ENCODE measurements at regions not wholly inside any gene's neighbourhood (a gene's known extent, or its start where the extent isn't known, plus 50 kb on each side); places are given as distances from the start of the nearest gene placed in this dataset.

GRCh38 chr10:3439183-3439582 lies 266.6 kb upstream of the PITRM1 start:
- Mint-ChIP-seq H3K27ac (no peak overlapping the region), H3K27me3 (peaks cover 5% of the 10 kb centered on the region)
- ATAC-seq (ENCODE audit: low read depth), result no peak

GRCh38 chr10:3438606-3439005 lies 266.0 kb upstream of the PITRM1 start:
- ATAC-seq (ENCODE audit: low read depth), result no peak
- peaks cover 2% of the 10 kb centered on the region for H3K36me3 Mint-ChIP-seq
- no peak for DNase-seq (ENCODE audit: low spot score in 2 of 2)

More at GRCh38 chr10:3439183-3439582, 266.6 kb upstream of the PITRM1 start:
- Mint-ChIP-seq H3K9me3 (peaks cover 3% of the 10 kb centered on the region), H3K36me3 (peaks cover 2% of the 10 kb centered on the region), H3K4me3 (no peak overlapping the region), H3K4me1 (no peaks in the 10 kb centered on the region)
- no peak for DNase-seq (ENCODE audit: low spot score in 2 of 2)

GRCh38 chr10:3435671-3436070 lies 263.1 kb upstream of the PITRM1 start:
- Mint-ChIP-seq H3K4me1 (peaks cover 4% of the 10 kb centered on the region), H3K4me3 (no peak overlapping the region), H3K9me3 (peaks cover 7% of the 10 kb centered on the region), H3K36me3 (peaks cover 2% of the 10 kb centered on the region), H3K27ac (no peak overlapping the region), H3K27me3 (peaks cover 5% of the 10 kb centered on the region)
- no peak for DNase-seq (ENCODE audit: low spot score in 2 of 2)
- ATAC-seq (ENCODE audit: low read depth), result no peak

More at GRCh38 chr10:3438606-3439005, 266.0 kb upstream of the PITRM1 start:
- H3K27ac Mint-ChIP-seq, result no peak overlapping the region
- no peak overlapping the region for H3K4me3 Mint-ChIP-seq
- peaks cover 5% of the 10 kb centered on the region for H3K27me3 Mint-ChIP-seq
- H3K9me3 Mint-ChIP-seq, result peaks cover 3% of the 10 kb centered on the region
- no peaks in the 10 kb centered on the region for H3K4me1 Mint-ChIP-seq

- Mint-ChIP-seq H3K4me1 (peaks cover 7% of the 10 kb centered on the region), H3K4me3 (no peak overlapping the region), H3K27ac (no peak overlapping the region), H3K36me3 (no peaks in the 10 kb centered on the region), H3K9me3 (peaks cover 8% of the 10 kb centered on the region), H3K27me3 (peaks cover 5% of the 10 kb centered on the region)
- ATAC-seq (ENCODE audit: low read depth), result no peak
- DNase-seq (ENCODE audit: low spot score in 2 of 2), result no peak
These were observed 261.4 kb upstream of the PITRM1 start for GRCh38 chr10:3433988-3434387.

GRCh38 chr10:3433131-3433530 lies 260.5 kb upstream of the PITRM1 start:
- Mint-ChIP-seq H3K36me3 (no peaks in the 10 kb centered on the region), H3K4me1 (peaks cover 7% of the 10 kb centered on the region), H3K27me3 (peaks cover 5% of the 10 kb centered on the region), H3K9me3 (peaks cover 8% of the 10 kb centered on the region), H3K27ac (no peak overlapping the region), H3K4me3 (no peak overlapping the region)
- no peak for DNase-seq (ENCODE audit: low spot score in 2 of 2)
- no peak for ATAC-seq (ENCODE audit: low read depth)

- ATAC-seq (ENCODE audit: low read depth), result no peak
- Mint-ChIP-seq H3K36me3 (no peaks in the 10 kb centered on the region), H3K4me1 (peaks cover 7% of the 10 kb centered on the region), H3K4me3 (no peak overlapping the region), H3K9me3 (peaks cover 8% of the 10 kb centered on the region), H3K27ac (no peak overlapping the region), H3K27me3 (peaks cover 5% of the 10 kb centered on the region)
- DNase-seq (ENCODE audit: low spot score in 2 of 2), result no peak
These were observed 259.7 kb upstream of the PITRM1 start for GRCh38 chr10:3432081-3432825.

GRCh38 chr10:3430501-3430900 lies 257.9 kb upstream of the PITRM1 start:
- Mint-ChIP-seq H3K4me1 (peaks cover 7% of the 10 kb centered on the region), H3K36me3 (no peaks in the 10 kb centered on the region), H3K27me3 (peaks cover under 1% of the 10 kb centered on the region), H3K9me3 (peaks cover 8% of the 10 kb centered on the region), H3K27ac (no peak overlapping the region), H3K4me3 (no peak overlapping the region)
- DNase-seq (ENCODE audit: low spot score in 2 of 2) (no peak), ATAC-seq (ENCODE audit: low read depth) (no peak)

- no peak for DNase-seq (ENCODE audit: low spot score in 2 of 2)
- Mint-ChIP-seq H3K27me3 (peaks cover 2% of the 10 kb centered on the region), H3K9me3 (peaks cover 8% of the 10 kb centered on the region), H3K4me3 (no peak overlapping the region), H3K27ac (no peak overlapping the region), H3K36me3 (no peaks in the 10 kb centered on the region), H3K4me1 (peaks cover 8% of the 10 kb centered on the region)
- no peak for ATAC-seq (ENCODE audit: low read depth)
These were observed 257.1 kb upstream of the PITRM1 start for GRCh38 chr10:3429676-3430075.

- ATAC-seq (ENCODE audit: low read depth), result no peak
- H3K27ac Mint-ChIP-seq, result no peak overlapping the region
- H3K4me3 Mint-ChIP-seq, result no peak overlapping the region
- DNase-seq (ENCODE audit: low spot score in 2 of 2), result no peak
- no peaks in the 10 kb centered on the region for H3K36me3 Mint-ChIP-seq
- H3K9me3 Mint-ChIP-seq, result peaks cover 8% of the 10 kb centered on the region
- peaks cover 5% of the 10 kb centered on the region for H3K27me3 Mint-ChIP-seq
- H3K4me1 Mint-ChIP-seq, result peaks cover 13% of the 10 kb centered on the region
These were observed 256.2 kb upstream of the PITRM1 start for GRCh38 chr10:3428826-3429225.

- Mint-ChIP-seq H3K36me3 (no peaks in the 10 kb centered on the region), H3K27ac (no peak overlapping the region), H3K4me1 (peaks cover 13% of the 10 kb centered on the region), H3K4me3 (no peak overlapping the region), H3K27me3 (peaks cover 8% of the 10 kb centered on the region), H3K9me3 (peaks cover 8% of the 10 kb centered on the region)
- DNase-seq (ENCODE audit: low spot score in 2 of 2) (no peak), ATAC-seq (ENCODE audit: low read depth) (no peak)
These were observed 255.4 kb upstream of the PITRM1 start for GRCh38 chr10:3427950-3428354.

- peaks cover 13% of the 10 kb centered on the region for H3K4me1 Mint-ChIP-seq
- H3K4me3 Mint-ChIP-seq, result no peak overlapping the region
- no peak for DNase-seq (ENCODE audit: low spot score in 2 of 2)
- H3K36me3 Mint-ChIP-seq, result no peaks in the 10 kb centered on the region
- H3K27me3 Mint-ChIP-seq, result peaks cover 8% of the 10 kb centered on the region
- ATAC-seq (ENCODE audit: low read depth), result no peak
- H3K9me3 Mint-ChIP-seq, result peaks cover 8% of the 10 kb centered on the region
- H3K27ac Mint-ChIP-seq, result no peak overlapping the region
These were observed 254.8 kb upstream of the PITRM1 start for GRCh38 chr10:3427347-3427746.

GRCh38 chr10:3426190-3426845 lies 253.7 kb upstream of the PITRM1 start:
- ATAC-seq (ENCODE audit: low read depth) (no peak), DNase-seq (ENCODE audit: low spot score in 2 of 2) (no peak)
- Mint-ChIP-seq H3K9me3 (peaks cover 8% of the 10 kb centered on the region), H3K4me1 (peaks cover 13% of the 10 kb centered on the region), H3K27ac (no peak overlapping the region), H3K27me3 (peaks cover 8% of the 10 kb centered on the region), H3K36me3 (no peaks in the 10 kb centered on the region), H3K4me3 (no peak overlapping the region)

- no peaks in the 10 kb centered on the region for H3K36me3 Mint-ChIP-seq
- H3K9me3 Mint-ChIP-seq, result peaks cover 4% of the 10 kb centered on the region
- no peak for DNase-seq (ENCODE audit: low spot score in 2 of 2)
- peaks cover 11% of the 10 kb centered on the region for H3K4me1 Mint-ChIP-seq
- no peak for ATAC-seq (ENCODE audit: low read depth)
- H3K4me3 Mint-ChIP-seq, result no peak overlapping the region
- no peak overlapping the region for H3K27ac Mint-ChIP-seq
- peaks cover 10% of the 10 kb centered on the region for H3K27me3 Mint-ChIP-seq
These were observed 253.1 kb upstream of the PITRM1 start for GRCh38 chr10:3425716-3426115.

- Mint-ChIP-seq H3K4me3 (no peak overlapping the region), H3K9me3 (peaks cover 2% of the 10 kb centered on the region), H3K27ac (no peak overlapping the region), H3K36me3 (no peaks in the 10 kb centered on the region), H3K4me1 (peaks cover 11% of the 10 kb centered on the region), H3K27me3 (peaks cover 14% of the 10 kb centered on the region)
- ATAC-seq (ENCODE audit: low read depth) (no peak), DNase-seq (ENCODE audit: low spot score in 2 of 2) (no peak)
These were observed 252.7 kb upstream of the PITRM1 start for GRCh38 chr10:3425261-3425660.

All from memory B cell (primary cell).